ENCODE measurements at regions not wholly inside any gene's neighbourhood (a gene's known extent, or its start where the extent isn't known, plus 50 kb on each side); places are given as distances from the start of the nearest gene placed in this dataset.
"Not testable (repeated sequence)": the region's sequence is repeated elsewhere in the genome, so short reads cannot be mapped to it uniquely, and the experiment has no call there.

- DNase-seq (ENCODE audit: low read depth in 3 of 3), result no peak
These were observed 165.6 kb downstream of the ALDH8A1 start for GRCh38 chr6:134784336-134784735.

- DNase-seq (ENCODE audit: low read depth in 3 of 3), result no peak
These were observed 171.5 kb downstream of the ALDH8A1 start for GRCh38 chr6:134778431-134778830.

- no peak for DNase-seq (ENCODE audit: low read depth in 3 of 3)
These were observed 175.7 kb downstream of the ALDH8A1 start for GRCh38 chr6:134774201-134774638.

GRCh38 chr6:134772671-134773360, 177.1 kb downstream of the ALDH8A1 start:
- no peak for DNase-seq (ENCODE audit: low read depth in 3 of 3)

GRCh38 chr6:134768931-134769330, 181.0 kb downstream of the ALDH8A1 start:
- DNase-seq (ENCODE audit: low read depth in 3 of 3), result no peak

GRCh38 chr6:134766497-134766896, 183.4 kb downstream of the ALDH8A1 start:
- DNase-seq (ENCODE audit: low read depth in 3 of 3), result no peak

- no peak for DNase-seq (ENCODE audit: low read depth in 3 of 3)
These were observed 185.2 kb downstream of the ALDH8A1 start for GRCh38 chr6:134764741-134765140.

- DNase-seq (ENCODE audit: low read depth in 3 of 3), result not testable (repeated sequence)
These were observed 186.3 kb downstream of the ALDH8A1 start for GRCh38 chr6:134763575-134763974.

GRCh38 chr6:134758621-134759020, 191.3 kb downstream of the ALDH8A1 start:
- no peak for DNase-seq (ENCODE audit: low read depth in 3 of 3)

- no peak for DNase-seq (ENCODE audit: low read depth in 3 of 3)
These were observed 192.0 kb downstream of the ALDH8A1 start for GRCh38 chr6:134757911-134758361.

GRCh38 chr6:134756374-134757025, 193.4 kb downstream of the ALDH8A1 start:
- no peak for DNase-seq (ENCODE audit: low read depth in 3 of 3)

GRCh38 chr6:134754013-134754690, 195.7 kb downstream of the ALDH8A1 start:
- DNase-seq (ENCODE audit: low read depth in 3 of 3), result no peak

- no peak for DNase-seq (ENCODE audit: low read depth in 3 of 3)
These were observed 196.9 kb downstream of the ALDH8A1 start for GRCh38 chr6:134753001-134753400.

GRCh38 chr6:134752445-134752844, 197.5 kb downstream of the ALDH8A1 start:
- no peak for DNase-seq (ENCODE audit: low read depth in 3 of 3)

GRCh38 chr6:134750669-134751068, 199.2 kb downstream of the ALDH8A1 start:
- DNase-seq (ENCODE audit: low read depth in 3 of 3), result no peak

- DNase-seq (ENCODE audit: low read depth in 3 of 3), result no peak
These were observed 201.4 kb downstream of the ALDH8A1 start for GRCh38 chr6:134748484-134748883.

GRCh38 chr6:134747197-134747596, 202.7 kb downstream of the ALDH8A1 start:
- DNase-seq (ENCODE audit: low read depth in 3 of 3), result not testable (repeated sequence)

- DNase-seq (ENCODE audit: low read depth in 3 of 3), result no peak
These were observed 203.8 kb downstream of the ALDH8A1 start for GRCh38 chr6:134746140-134746539.

- DNase-seq (ENCODE audit: low read depth in 3 of 3), result not testable (repeated sequence)
These were observed 204.7 kb downstream of the ALDH8A1 start for GRCh38 chr6:134745192-134745591.

GRCh38 chr6:134744301-134744700, 205.6 kb downstream of the ALDH8A1 start:
- no peak for DNase-seq (ENCODE audit: low read depth in 3 of 3)

GRCh38 chr6:134741200-134741536, 208.7 kb downstream of the ALDH8A1 start:
- DNase-seq (ENCODE audit: low read depth in 3 of 3), result no peak

- DNase-seq (ENCODE audit: low read depth in 3 of 3), result no peak
These were observed 209.3 kb downstream of the ALDH8A1 start for GRCh38 chr6:134740473-134741199.

All from stimulated activated CD4-positive, alpha-beta T cell treated with anti-CD3 and anti-CD28 coated beads, TNF-alpha, amount 100 ng/mL, for 4 hours (primary cell).